GM12878 (cell line): ENCODE measurements at regions not wholly inside any gene's neighbourhood (a gene's known extent, or its start where the extent isn't known, plus 50 kb on each side); places are given as distances from the start of the nearest gene placed in this dataset.

Experiments
- ATAC-seq: fragments of 200-7000 bp; cut with Tn5 transposase; 3 replicates; pipeline ENCODE4 v1.9.1; 2020; ENCODE audit warnings: mild to moderate bottlenecking, moderate library complexity
- BruUV-seq: library from RNA; stranded (reverse); fragments of 400-500 nt; replicated peaks from 2 replicates; lab custom pipeline; 2021; lab: Mats Ljungman, UMichigan
- CTCF ChIA-PET: fragments of 300-600 bp; sonication (Branson Sonifier 250); formaldehyde crosslinking; extraction: SDS; loops from one replicate; lab custom pipeline; 2021; ENCODE audit warnings: inconsistent platforms; lab: Yijun Ruan, JAX
- POLR2A ChIA-PET: fragments of 350-600 bp; formaldehyde crosslinking; extraction: SDS; loops from one replicate; lab custom pipeline; 2021; ENCODE audit warnings: inconsistent platforms; lab: Charles Lee
- RAD21 ChIA-PET: fragments of 300-600 bp; sonication (Branson Sonifier 250); formaldehyde crosslinking; loops from one replicate; lab custom pipeline; 2023; ENCODE audit warnings: antibody characterized with exemption; ENCODE audit not compliant: unreplicated experiment; lab: Charles Lee
- SMC1A ChIA-PET: fragments of 300-600 bp; sonication (Branson Sonifier 250); formaldehyde crosslinking; loops from one replicate; lab custom pipeline; 2023; ENCODE audit not compliant: unreplicated experiment, uncharacterized antibody; lab: Charles Lee
- DNase-seq: peaks from one replicate; pipeline ENCODE4 v3.0.0-alpha.2; 2011; ENCODE audit warnings: low read depth, low spot score
- FAIRE-seq: peaks from 3 replicates; lab custom pipeline; 2011; peaks lifted over from hg19 to GRCh38; lab: Jason Lieb, UNC
- H2AFZ ChIP-seq: 2 replicates; pipeline ENCODE4 v1.6.0; 2011; ENCODE audit warnings: low read depth, low read length, control low read depth; ENCODE audit not compliant: control insufficient read depth
- H3K27ac ChIP-seq: 2 replicates; pipeline ENCODE4 v1.5.1; 2011; ENCODE audit warnings: control low read depth; ENCODE audit not compliant: control insufficient read depth, insufficient read depth
- H3K27me3 ChIP-seq, 2 experiments: replicated peaks in 1 of 2; 2 replicates each; pipeline versions ENCODE4 v1.6.0 to v1.6.1; 2011; ENCODE audit warnings: low read length in 1 of 2; ENCODE audit not compliant: control insufficient read depth in 2 of 2, insufficient read depth in 2 of 2
- H3K36me3 ChIP-seq, 2 experiments: 2 replicates each; pipeline ENCODE4 v1.5.1; 2011; ENCODE audit warnings: low read length in 1 of 2; ENCODE audit not compliant: control insufficient read depth in 2 of 2, insufficient read depth in 2 of 2
- H3K4me1 ChIP-seq: 2 replicates; pipeline ENCODE4 v1.6.1; 2011; ENCODE audit warnings: mild to moderate bottlenecking, low read length, moderate library complexity, mixed read lengths; ENCODE audit not compliant: control insufficient read depth, insufficient read depth
- H3K4me2 ChIP-seq: 2 replicates; pipeline ENCODE4 v1.6.0; 2011; ENCODE audit warnings: control low read depth; ENCODE audit not compliant: control insufficient read depth, insufficient read depth
- H3K4me3 ChIP-seq: fragments of 200-600 bp; sonication (generic); 2 replicates; pipeline ENCODE4 v1.5.1; 2016
- H3K79me2 ChIP-seq: 2 replicates; pipeline ENCODE4 v1.6.0; 2011; ENCODE audit warnings: low read length; ENCODE audit not compliant: control insufficient read depth, insufficient read depth
- H3K9ac ChIP-seq: 2 replicates; pipeline ENCODE4 v1.8.0; 2011; ENCODE audit warnings: low read length, control low read depth, mixed read lengths; ENCODE audit not compliant: control insufficient read depth, insufficient read depth
- H3K9me3 ChIP-seq: replicated peaks from 3 replicates; pipeline ENCODE4 v1.5.1; 2011; ENCODE audit warnings: mild to moderate bottlenecking, low read length; ENCODE audit not compliant: control insufficient read depth, insufficient read depth
- H4K20me1 ChIP-seq: 2 replicates; pipeline ENCODE4 v1.6.0; 2011; ENCODE audit not compliant: control insufficient read depth, insufficient read depth
- CREB1 ChIP-seq: IDR thresholded peaks from 2 replicates; pipeline ENCODE4 v1.6.1; 2012; ENCODE audit warnings: low read depth, mild to moderate bottlenecking, inconsistent platforms
- ETV6 ChIP-seq, 2 experiments: fragments of 450-650 bp in 1 of 2; IDR thresholded peaks in 1 of 2; conservative IDR thresholded peaks in 1 of 2; 2 replicates each; pipeline ENCODE4 v1.6.1; 2014; ENCODE audit warnings: antibody characterized with exemption in 1 of 2, borderline replicate concordance in 1 of 2, low read depth in 1 of 2, mild to moderate bottlenecking in 1 of 2, moderate library complexity in 1 of 2
- KLF5 ChIP-seq: fragments of 450-650 bp; IDR thresholded peaks from 2 replicates; pipeline ENCODE4 v1.6.1; 2014; ENCODE audit warnings: mild to moderate bottlenecking; ENCODE audit not compliant: partially characterized antibody
- PML ChIP-seq: IDR thresholded peaks from 2 replicates; pipeline ENCODE4 v1.6.1; 2012; ENCODE audit warnings: low read length, inconsistent platforms
- RUNX3 ChIP-seq: IDR thresholded peaks from 2 replicates; pipeline ENCODE4 v1.6.1; 2012; ENCODE audit warnings: low read length, inconsistent platforms
- SMC3 ChIP-seq: IDR thresholded peaks from 2 replicates; pipeline ENCODE4 v1.6.1; 2011; ENCODE audit warnings: low read length, improper control_type of control experiment, borderline replicate concordance
- STAT1 ChIP-seq: fragments of 450-650 bp; conservative IDR thresholded peaks from 2 replicates; pipeline ENCODE4 v1.6.1; 2014; ENCODE audit warnings: antibody characterized with exemption, mild to moderate bottlenecking
- SUZ12 ChIP-seq: fragments of 200-600 bp; sonication (generic); IDR thresholded peaks from one replicate; pipeline ENCODE4 v1.6.1; 2018; ENCODE audit warnings: antibody characterized with exemption, mild to moderate bottlenecking; ENCODE audit not compliant: unreplicated experiment
- TCF12 ChIP-seq: IDR thresholded peaks from 2 replicates; pipeline ENCODE4 v1.6.1; 2011; ENCODE audit warnings: low read depth, mild to moderate bottlenecking, low read length
- TCF7 ChIP-seq: IDR thresholded peaks from 2 replicates; pipeline ENCODE4 v1.6.1; 2014; ENCODE audit warnings: antibody characterized with exemption, borderline replicate concordance
- YBX1 ChIP-seq: fragments of 450-650 bp; IDR thresholded peaks from 2 replicates; pipeline ENCODE4 v1.6.1; 2016; ENCODE audit warnings: antibody characterized with exemption
- ZNF217 ChIP-seq: fragments of 450-650 bp; IDR thresholded peaks from 2 replicates; pipeline ENCODE4 v1.6.1; 2017; ENCODE audit warnings: antibody characterized with exemption, mild to moderate bottlenecking
- ZNF622 ChIP-seq: fragments of 450-650 bp; IDR thresholded peaks from 2 replicates; pipeline ENCODE4 v1.6.1; 2017; ENCODE audit warnings: mild to moderate bottlenecking, inconsistent platforms
- ZNF687 ChIP-seq: fragments of 450-650 bp; IDR thresholded peaks from 2 replicates; pipeline ENCODE4 v1.6.1; 2017; ENCODE audit warnings: mild to moderate bottlenecking, moderate library complexity
- WGBS: methylation state at CpG from one replicate; pipeline ENCODE4 v1.1.6; 2016; ENCODE audit warnings: low lambda C conversion rate; ENCODE audit not compliant: insufficient replicate concordance, insufficient coverage; ENCODE audit errors: missing lambda C conversion rate; 5-methylcytosine and 5-hydroxymethylcytosine counted together
- in situ Hi-C: fragments of 300-500 bp; cut with MboI; formaldehyde crosslinking; loops from 9 replicates; pipeline ENCODE4 v1.14.3; 2018; ENCODE audit warnings: mixed read lengths
- intact Hi-C: fragments of 100-400 bp; cut with micrococcal nuclease; formaldehyde crosslinking; loops from one replicate; pipeline ENCODE4 v1.14.2; 2022; ENCODE audit not compliant: unreplicated experiment
- TF ChIP-seq, protein P1 (sequence below), 3 experiments: IDR thresholded peaks in 2 of 3; conservative IDR thresholded peaks in 1 of 3; 2 replicates each; pipeline ENCODE4 v1.5.1; 2011; ENCODE audit warnings: low read depth in 3 of 3, low read length in 3 of 3, mild to moderate bottlenecking in 3 of 3, control low read depth in 2 of 3, moderate library complexity in 2 of 3, inconsistent platforms in 1 of 3, mixed read lengths in 1 of 3; ENCODE audit not compliant: control insufficient read depth in 2 of 3, insufficient read depth in 1 of 3; ENCODE audit errors: extremely low read depth in 1 of 3

DNA sequence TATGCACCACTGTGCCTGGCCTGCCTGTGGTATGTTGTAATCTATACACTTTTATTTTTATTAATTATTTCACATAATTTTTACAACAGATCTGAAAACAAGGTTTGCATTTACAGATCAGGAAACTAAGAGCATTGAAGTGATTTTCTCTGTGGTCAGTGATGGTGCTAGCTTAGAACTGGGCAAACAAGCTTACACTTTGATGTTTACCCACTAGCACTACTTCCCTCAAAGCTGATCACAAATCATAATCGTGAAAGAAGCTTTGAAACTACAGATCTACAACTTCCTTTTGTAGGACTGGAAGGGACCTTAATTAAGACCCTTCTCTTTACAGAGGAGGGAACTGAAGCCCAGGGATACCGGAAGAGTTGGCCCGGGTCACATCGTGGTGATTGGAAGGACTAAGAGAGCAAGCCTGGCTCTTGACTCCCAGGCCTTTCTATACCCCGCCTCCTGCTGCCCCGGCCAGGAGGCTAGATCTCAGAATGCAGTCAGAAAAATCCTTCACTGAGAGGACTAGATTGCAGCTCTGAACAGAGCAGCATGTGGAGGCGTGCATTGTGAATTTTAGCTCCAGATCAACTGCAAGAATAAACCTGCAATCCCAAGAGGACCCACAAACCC is 93.7 kb upstream of the ZNF827 start:
- peak overlapping the region; percentile 77 for H3K4me2 ChIP-seq
- peak overlapping the region; percentile 82 for H3K27ac ChIP-seq
- H2AFZ ChIP-seq, result peak overlapping the region; percentile 92

More for the DNA sequence above, 93.7 kb upstream of the ZNF827 start:
- intact Hi-C loops, result no loop called here
- no TSS peak for BruUV-seq
- TF ChIP-seq YBX1 (no peak), ETV6 (conservative IDR thresholded peaks at IDR 0.05 in 1 of 2, IDR thresholded peaks at IDR 0.05 in 1 of 2; ENCODE audit: borderline replicate concordance in 1 of 2, low read depth in 1 of 2) (0 out of 4 replicates have a peak, but pooled peaks of 1 of the 2 experiments have one; percentile 30), RUNX3 (peak; percentile 47), KLF5 (no peak), ZNF217 (no peak), STAT1 (no peak), SUZ12 (no peak), TCF7 (0 out of 2 replicates have a peak, but pooled peaks have one; percentile 26), CREB1 (no peak), PML (0 out of 2 replicates have a peak, but pooled peaks have one; percentile 30), SMC3 (no peak), TCF12 (no peak), ZNF622 (no peak), ZNF687 (no peak)
- TF ChIP-seq, protein P1, sequence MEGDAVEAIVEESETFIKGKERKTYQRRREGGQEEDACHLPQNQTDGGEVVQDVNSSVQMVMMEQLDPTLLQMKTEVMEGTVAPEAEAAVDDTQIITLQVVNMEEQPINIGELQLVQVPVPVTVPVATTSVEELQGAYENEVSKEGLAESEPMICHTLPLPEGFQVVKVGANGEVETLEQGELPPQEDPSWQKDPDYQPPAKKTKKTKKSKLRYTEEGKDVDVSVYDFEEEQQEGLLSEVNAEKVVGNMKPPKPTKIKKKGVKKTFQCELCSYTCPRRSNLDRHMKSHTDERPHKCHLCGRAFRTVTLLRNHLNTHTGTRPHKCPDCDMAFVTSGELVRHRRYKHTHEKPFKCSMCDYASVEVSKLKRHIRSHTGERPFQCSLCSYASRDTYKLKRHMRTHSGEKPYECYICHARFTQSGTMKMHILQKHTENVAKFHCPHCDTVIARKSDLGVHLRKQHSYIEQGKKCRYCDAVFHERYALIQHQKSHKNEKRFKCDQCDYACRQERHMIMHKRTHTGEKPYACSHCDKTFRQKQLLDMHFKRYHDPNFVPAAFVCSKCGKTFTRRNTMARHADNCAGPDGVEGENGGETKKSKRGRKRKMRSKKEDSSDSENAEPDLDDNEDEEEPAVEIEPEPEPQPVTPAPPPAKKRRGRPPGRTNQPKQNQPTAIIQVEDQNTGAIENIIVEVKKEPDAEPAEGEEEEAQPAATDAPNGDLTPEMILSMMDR (IDR thresholded peaks at IDR 0.05 in 2 of 3, conservative IDR thresholded peaks at IDR 0.05 in 1 of 3; ENCODE audit: control insufficient read depth in 2 of 3, extremely low read depth in 1 of 3, insufficient read depth in 1 of 3, low read depth in 3 of 3, low read length in 3 of 3), result no peak
- TF ChIP-seq, all 136 proteins: peak for 4
- ATAC-seq, result peak; percentile 57
- CTCF ChIA-PET, result interaction anchor here (0.7 to 1.2 kb wide), 4 partner anchors 26 to 63 kb away, joined by 3 to 6 read pairs (median 4); no protein-coding TSS in a partner anchor
- 0 out of 2 replicates have a peak overlapping the region, but pooled peaks have one; percentile 11 for H3K4me3 ChIP-seq
- 4% methylated on average over 7 of the region's 7 CpGs for WGBS
- H3K79me2 ChIP-seq, result no peaks in the 10 kb centered on the region
- in situ Hi-C loops, result no loop called here
- peak; percentile 86 for FAIRE-seq
- H4K20me1 ChIP-seq, result no peaks in the 10 kb centered on the region
- H3K9me3 ChIP-seq, result no peaks in the 10 kb centered on the region
- SMC1A ChIA-PET, result interaction anchor here (0.8 to 6.5 kb wide), 16 partner anchors 9 to 853 kb away, joined by 3 to 33 read pairs (median 4); partner anchors contain the start of gene ZNF827
- peak overlapping the region; percentile 53 for H3K9ac ChIP-seq
- no peaks in the 10 kb centered on the region for H3K36me3 ChIP-seq
- no peaks in the 10 kb centered on the region for H3K27me3 ChIP-seq
- RAD21 ChIA-PET, result interaction anchor here (0.9 to 1.7 kb wide), 6 partner anchors 17 to 408 kb away, joined by 3 to 11 read pairs (median 4); no protein-coding TSS in a partner anchor
- peak; percentile 41 for DNase-seq
- POLR2A ChIA-PET, result interaction anchor here (1.3 to 2.1 kb wide), 2 partner anchors 27 to 30 kb away, joined by 4 to 5 read pairs; no protein-coding TSS in a partner anchor
- H3K4me1 ChIP-seq, result peaks cover 45% of the 10 kb centered on the region
